GM12878 (cell line): ENCODE measurements at regions not wholly inside any gene's neighbourhood (a gene's known extent, or its start where the extent isn't known, plus 50 kb on each side); places are given as distances from the start of the nearest gene placed in this dataset.

Experiments
- ATAC-seq: fragments of 200-7000 bp; cut with Tn5 transposase; 3 replicates; pipeline ENCODE4 v1.9.1; 2020; ENCODE audit warnings: mild to moderate bottlenecking, moderate library complexity
- BruUV-seq: library from RNA; stranded (reverse); fragments of 400-500 nt; replicated peaks from 2 replicates; lab custom pipeline; 2021; lab: Mats Ljungman, UMichigan
- CTCF ChIA-PET: fragments of 300-600 bp; sonication (Branson Sonifier 250); formaldehyde crosslinking; extraction: SDS; loops from one replicate; lab custom pipeline; 2021; ENCODE audit warnings: inconsistent platforms; lab: Yijun Ruan, JAX
- POLR2A ChIA-PET: fragments of 350-600 bp; formaldehyde crosslinking; extraction: SDS; loops from one replicate; lab custom pipeline; 2021; ENCODE audit warnings: inconsistent platforms; lab: Charles Lee
- RAD21 ChIA-PET: fragments of 300-600 bp; sonication (Branson Sonifier 250); formaldehyde crosslinking; loops from one replicate; lab custom pipeline; 2023; ENCODE audit warnings: antibody characterized with exemption; ENCODE audit not compliant: unreplicated experiment; lab: Charles Lee
- SMC1A ChIA-PET: fragments of 300-600 bp; sonication (Branson Sonifier 250); formaldehyde crosslinking; loops from one replicate; lab custom pipeline; 2023; ENCODE audit not compliant: unreplicated experiment, uncharacterized antibody; lab: Charles Lee
- DNase-seq: peaks from one replicate; pipeline ENCODE4 v3.0.0-alpha.2; 2011; ENCODE audit warnings: low read depth, low spot score
- FAIRE-seq: peaks from 3 replicates; lab custom pipeline; 2011; peaks lifted over from hg19 to GRCh38; lab: Jason Lieb, UNC
- H2AFZ ChIP-seq: 2 replicates; pipeline ENCODE4 v1.6.0; 2011; ENCODE audit warnings: low read depth, low read length, control low read depth; ENCODE audit not compliant: control insufficient read depth
- H3K27ac ChIP-seq: 2 replicates; pipeline ENCODE4 v1.5.1; 2011; ENCODE audit warnings: control low read depth; ENCODE audit not compliant: control insufficient read depth, insufficient read depth
- H3K27me3 ChIP-seq, 2 experiments: replicated peaks in 1 of 2; 2 replicates each; pipeline versions ENCODE4 v1.6.0 to v1.6.1; 2011; ENCODE audit warnings: low read length in 1 of 2; ENCODE audit not compliant: control insufficient read depth in 2 of 2, insufficient read depth in 2 of 2
- H3K36me3 ChIP-seq, 2 experiments: 2 replicates each; pipeline ENCODE4 v1.5.1; 2011; ENCODE audit warnings: low read length in 1 of 2; ENCODE audit not compliant: control insufficient read depth in 2 of 2, insufficient read depth in 2 of 2
- H3K4me1 ChIP-seq: 2 replicates; pipeline ENCODE4 v1.6.1; 2011; ENCODE audit warnings: mild to moderate bottlenecking, low read length, moderate library complexity, mixed read lengths; ENCODE audit not compliant: control insufficient read depth, insufficient read depth
- H3K4me2 ChIP-seq: 2 replicates; pipeline ENCODE4 v1.6.0; 2011; ENCODE audit warnings: control low read depth; ENCODE audit not compliant: control insufficient read depth, insufficient read depth
- H3K4me3 ChIP-seq: fragments of 200-600 bp; sonication (generic); 2 replicates; pipeline ENCODE4 v1.5.1; 2016
- H3K79me2 ChIP-seq: 2 replicates; pipeline ENCODE4 v1.6.0; 2011; ENCODE audit warnings: low read length; ENCODE audit not compliant: control insufficient read depth, insufficient read depth
- H3K9ac ChIP-seq: 2 replicates; pipeline ENCODE4 v1.8.0; 2011; ENCODE audit warnings: low read length, control low read depth, mixed read lengths; ENCODE audit not compliant: control insufficient read depth, insufficient read depth
- H3K9me3 ChIP-seq: replicated peaks from 3 replicates; pipeline ENCODE4 v1.5.1; 2011; ENCODE audit warnings: mild to moderate bottlenecking, low read length; ENCODE audit not compliant: control insufficient read depth, insufficient read depth
- H4K20me1 ChIP-seq: 2 replicates; pipeline ENCODE4 v1.6.0; 2011; ENCODE audit not compliant: control insufficient read depth, insufficient read depth
- ASH2L ChIP-seq: fragments of 300-600, 200-600 bp; sonication (generic); IDR thresholded peaks from 2 replicates; pipeline ENCODE4 v1.6.1; 2017; ENCODE audit warnings: low read depth, mild to moderate bottlenecking, borderline replicate concordance
- ATF7 ChIP-seq: fragments of 450-650 bp; IDR thresholded peaks from 2 replicates; pipeline ENCODE4 v1.6.1; 2016; ENCODE audit warnings: low read depth, mild to moderate bottlenecking
- CBFB ChIP-seq: IDR thresholded peaks from 2 replicates; pipeline ENCODE4 v1.6.1; 2016; ENCODE audit warnings: antibody characterized with exemption, low read depth
- E2F4 ChIP-seq: IDR thresholded peaks from 2 replicates; pipeline ENCODE4 v1.6.1; 2012; ENCODE audit warnings: low read depth, low read length, improper control_type of control experiment
- EED ChIP-seq: sonication (generic); IDR thresholded peaks from 2 replicates; pipeline ENCODE4 v1.6.1; 2016; ENCODE audit warnings: antibody characterized with exemption, low read depth
- IRF3 ChIP-seq: fragments of 450-650 bp; IDR thresholded peaks from 2 replicates; pipeline ENCODE4 v1.6.1; 2014; ENCODE audit warnings: mild to moderate bottlenecking
- IRF5 ChIP-seq: fragments of 450-650 bp; IDR thresholded peaks from 2 replicates; pipeline ENCODE4 v1.6.1; 2017; ENCODE audit warnings: borderline replicate concordance
- KDM1A ChIP-seq: fragments of 200-600 bp; sonication (generic); IDR thresholded peaks from 2 replicates; pipeline ENCODE4 v1.6.1; 2016; ENCODE audit warnings: borderline replicate concordance
- MEF2A ChIP-seq: IDR thresholded peaks from 2 replicates; pipeline ENCODE4 v1.6.1; 2011; ENCODE audit warnings: low read depth, mild to moderate bottlenecking, low read length, moderate library complexity; ENCODE audit not compliant: insufficient read depth
- MEF2B ChIP-seq: fragments of 450-650 bp; IDR thresholded peaks from 2 replicates; pipeline ENCODE4 v1.6.1; 2018; ENCODE audit warnings: mild to moderate bottlenecking, moderate library complexity; ENCODE audit not compliant: partially characterized antibody, poor library complexity, severe bottlenecking
- MYB ChIP-seq: fragments of 150-350 bp; IDR thresholded peaks from 2 replicates; pipeline ENCODE4 v1.6.1; 2014; ENCODE audit warnings: mild to moderate bottlenecking, low read depth, low read length, borderline replicate concordance
- POLR2A ChIP-seq: IDR thresholded peaks from 2 replicates; pipeline ENCODE4 v1.6.1; 2011; ENCODE audit warnings: low read depth, mild to moderate bottlenecking, low read length
- POLR2AphosphoS2 ChIP-seq: IDR thresholded peaks from 2 replicates; pipeline ENCODE4 v1.6.1; 2011; ENCODE audit warnings: low read depth, mild to moderate bottlenecking, low read length, improper control_type of control experiment, moderate library complexity
- RELA ChIP-seq: fragments of 450-650 bp; IDR thresholded peaks from 2 replicates; pipeline ENCODE4 v1.8.0; 2014; ENCODE audit warnings: borderline replicate concordance; ENCODE audit not compliant: partially characterized antibody
- SRF ChIP-seq, 2 experiments: IDR thresholded peaks; 2 replicates each; pipeline ENCODE4 v1.6.1; 2011; ENCODE audit warnings: low read depth in 2 of 2, low read length in 2 of 2, mild to moderate bottlenecking in 1 of 2, moderate library complexity in 1 of 2
- TCF12 ChIP-seq: IDR thresholded peaks from 2 replicates; pipeline ENCODE4 v1.6.1; 2011; ENCODE audit warnings: low read depth, mild to moderate bottlenecking, low read length
- ZNF384 ChIP-seq: IDR thresholded peaks from 2 replicates; pipeline ENCODE4 v1.6.1; 2012; ENCODE audit warnings: low read depth, mild to moderate bottlenecking, low read length, improper control_type of control experiment, borderline replicate concordance
- WGBS: methylation state at CpG from one replicate; pipeline ENCODE4 v1.1.6; 2016; ENCODE audit warnings: low lambda C conversion rate; ENCODE audit not compliant: insufficient replicate concordance, insufficient coverage; ENCODE audit errors: missing lambda C conversion rate; 5-methylcytosine and 5-hydroxymethylcytosine counted together
- in situ Hi-C: fragments of 300-500 bp; cut with MboI; formaldehyde crosslinking; loops from 9 replicates; pipeline ENCODE4 v1.14.3; 2018; ENCODE audit warnings: mixed read lengths
- intact Hi-C: fragments of 100-400 bp; cut with micrococcal nuclease; formaldehyde crosslinking; loops from one replicate; pipeline ENCODE4 v1.14.2; 2022; ENCODE audit not compliant: unreplicated experiment
- TF ChIP-seq, protein P1 (sequence below): fragments of 450-650 bp; IDR thresholded peaks from 2 replicates; pipeline ENCODE4 v1.6.1; 2017; ENCODE audit warnings: mild to moderate bottlenecking, low read depth, inconsistent platforms; ENCODE audit not compliant: poor library complexity, severe bottlenecking

GRCh38 chr7:153941061-153941460 lies 111.1 kb upstream of the DPP6 start:
- H3K9me3 ChIP-seq, result no peaks in the 10 kb centered on the region; the same call in 2 of the 3 replicates
- ChIA-PET SMC1A (interaction anchor here (0.6 kb wide), 1 partner anchor 781 kb away, joined by 3 read pairs; no protein-coding TSS in a partner anchor), CTCF (no interaction called here), POLR2A (no interaction called here), RAD21 (no interaction called here)
- ATAC-seq (no peak), DNase-seq (no peak), FAIRE-seq (no peak)
- WGBS, result 12% methylated on average over 5 of the region's 5 CpGs
- intact Hi-C loops, result no loop called here
- in situ Hi-C loops, result no loop called here
- no peaks in the 10 kb centered on the region for H3K27me3 ChIP-seq
- H4K20me1 ChIP-seq, result no peaks in the 10 kb centered on the region
- no peak overlapping the region for H3K4me2 ChIP-seq
- no peaks in the 10 kb centered on the region for H3K79me2 ChIP-seq
- H3K4me3 ChIP-seq, result no peak overlapping the region
- no peak overlapping the region for H2AFZ ChIP-seq
- BruUV-seq, result no TSS peak
- no peaks in the 10 kb centered on the region for H3K4me1 ChIP-seq
- no peak overlapping the region for H3K27ac ChIP-seq
- no peak for TF ChIP-seq ATF7
- TF ChIP-seq POLR2AphosphoS2, result no peak
- no peak for TF ChIP-seq MEF2B
- no peak for TF ChIP-seq IRF3
- TF ChIP-seq EED, result no peak
- no peak for TF ChIP-seq IRF5
- no peak for TF ChIP-seq SRF (IDR thresholded peaks at IDR 0.05; ENCODE audit: low read depth in 2 of 2, low read length in 2 of 2)
- no peak for TF ChIP-seq MEF2A
- TF ChIP-seq TCF12, result no peak
- TF ChIP-seq RELA, result no peak
- no peak for TF ChIP-seq CBFB
- TF ChIP-seq E2F4, result no peak
- TF ChIP-seq, protein P1, sequence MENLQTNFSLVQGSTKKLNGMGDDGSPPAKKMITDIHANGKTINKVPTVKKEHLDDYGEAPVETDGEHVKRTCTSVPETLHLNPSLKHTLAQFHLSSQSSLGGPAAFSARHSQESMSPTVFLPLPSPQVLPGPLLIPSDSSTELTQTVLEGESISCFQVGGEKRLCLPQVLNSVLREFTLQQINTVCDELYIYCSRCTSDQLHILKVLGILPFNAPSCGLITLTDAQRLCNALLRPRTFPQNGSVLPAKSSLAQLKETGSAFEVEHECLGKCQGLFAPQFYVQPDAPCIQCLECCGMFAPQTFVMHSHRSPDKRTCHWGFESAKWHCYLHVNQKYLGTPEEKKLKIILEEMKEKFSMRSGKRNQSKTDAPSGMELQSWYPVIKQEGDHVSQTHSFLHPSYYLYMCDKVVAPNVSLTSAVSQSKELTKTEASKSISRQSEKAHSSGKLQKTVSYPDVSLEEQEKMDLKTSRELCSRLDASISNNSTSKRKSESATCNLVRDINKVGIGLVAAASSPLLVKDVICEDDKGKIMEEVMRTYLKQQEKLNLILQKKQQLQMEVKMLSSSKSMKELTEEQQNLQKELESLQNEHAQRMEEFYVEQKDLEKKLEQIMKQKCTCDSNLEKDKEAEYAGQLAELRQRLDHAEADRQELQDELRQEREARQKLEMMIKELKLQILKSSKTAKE, result no peak
- no peak for TF ChIP-seq MYB
- TF ChIP-seq ASH2L, result no peak
- TF ChIP-seq KDM1A, result no peak
- no peak for TF ChIP-seq ZNF384
- TF ChIP-seq POLR2A, result no peak
- H3K36me3 ChIP-seq, result no peaks in the 10 kb centered on the region
- H3K9ac ChIP-seq, result no peak overlapping the region
